ENCODE measurements at regions not wholly inside any gene's neighbourhood (a gene's known extent, or its start where the extent isn't known, plus 50 kb on each side); places are given as distances from the start of the nearest gene placed in this dataset.

GRCh38 chr16:7171151-7171550 lies 161.5 kb upstream of the RBFOX1 start:
- TF ChIP-seq, protein P1, sequence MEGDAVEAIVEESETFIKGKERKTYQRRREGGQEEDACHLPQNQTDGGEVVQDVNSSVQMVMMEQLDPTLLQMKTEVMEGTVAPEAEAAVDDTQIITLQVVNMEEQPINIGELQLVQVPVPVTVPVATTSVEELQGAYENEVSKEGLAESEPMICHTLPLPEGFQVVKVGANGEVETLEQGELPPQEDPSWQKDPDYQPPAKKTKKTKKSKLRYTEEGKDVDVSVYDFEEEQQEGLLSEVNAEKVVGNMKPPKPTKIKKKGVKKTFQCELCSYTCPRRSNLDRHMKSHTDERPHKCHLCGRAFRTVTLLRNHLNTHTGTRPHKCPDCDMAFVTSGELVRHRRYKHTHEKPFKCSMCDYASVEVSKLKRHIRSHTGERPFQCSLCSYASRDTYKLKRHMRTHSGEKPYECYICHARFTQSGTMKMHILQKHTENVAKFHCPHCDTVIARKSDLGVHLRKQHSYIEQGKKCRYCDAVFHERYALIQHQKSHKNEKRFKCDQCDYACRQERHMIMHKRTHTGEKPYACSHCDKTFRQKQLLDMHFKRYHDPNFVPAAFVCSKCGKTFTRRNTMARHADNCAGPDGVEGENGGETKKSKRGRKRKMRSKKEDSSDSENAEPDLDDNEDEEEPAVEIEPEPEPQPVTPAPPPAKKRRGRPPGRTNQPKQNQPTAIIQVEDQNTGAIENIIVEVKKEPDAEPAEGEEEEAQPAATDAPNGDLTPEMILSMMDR (IDR thresholded peaks at IDR 0.05; ENCODE audit: insufficient read depth, low read length, poor library complexity, severe bottlenecking) = no peak
- no peak for TF ChIP-seq EZH2phosphoT487 (conservative IDR thresholded peaks at IDR 0.05; ENCODE audit: low read length)

Measured in SU-DHL-6 (cell line).